ENCODE measurements at regions not wholly inside any gene's neighbourhood (a gene's known extent, or its start where the extent isn't known, plus 50 kb on each side); places are given as distances from the start of the nearest gene placed in this dataset.
A peak's percentile ranks its signal among the peaks of the same experiment; 100 is the strongest.

- no peak for DNase-seq (ENCODE audit: low spot score)
These were observed 539.5 kb downstream of the TBC1D22A start for GRCh38 chr22:47301820-47302475.

GRCh38 chr22:47300698-47301405 lies 538.4 kb downstream of the TBC1D22A start:
- H3K4ac ChIP-seq (ENCODE audit: low read length): no peak overlapping the region
- H2AFZ ChIP-seq (ENCODE audit: low read length): no peak overlapping the region
- no CpG with 5 or more reads among the region's 11 CpGs for WGBS, 2 donors (ENCODE audit: extremely low coverage in 2 of 2, insufficient read length in 2 of 2, insufficient replicate concordance in 1 of 2)
- H3K4me1 ChIP-seq (ENCODE audit: control insufficient read depth in 2 of 2, insufficient read depth in 1 of 2, low read depth in 1 of 2, low read length in 2 of 2): no peaks in the 10 kb centered on the region
- H3K4me2 ChIP-seq (ENCODE audit: insufficient read depth, low read length, poor library complexity, severe bottlenecking): no peak overlapping the region
- no peak overlapping the region for H3K23ac ChIP-seq (ENCODE audit: low read depth, low read length, poor library complexity)
- no peak overlapping the region for H3K14ac ChIP-seq (ENCODE audit: low read length)
- H3K27ac ChIP-seq (replicated peaks; ENCODE audit: low read length): no peak overlapping the region
- no peak overlapping the region for H2BK15ac ChIP-seq (ENCODE audit: low read length)
- no peak overlapping the region for H2BK120ac ChIP-seq (ENCODE audit: low read depth, low read length)
- no peak overlapping the region for H2BK12ac ChIP-seq (ENCODE audit: low read length)
- no peak overlapping the region for H3K9ac ChIP-seq (ENCODE audit: low read depth, low read length, poor library complexity)
- peaks cover 0 to 5% (median 0%) of the 10 kb centered on the region in 3 experiments for H3K27me3 ChIP-seq (ENCODE audit: control insufficient read depth in 3 of 3, insufficient read depth in 3 of 3, low read depth in 1 of 3, low read length in 3 of 3)
- H3K79me1 ChIP-seq (ENCODE audit: low read depth, low read length): peaks cover 2% of the 10 kb centered on the region
- no peak overlapping the region for H2AK5ac ChIP-seq (ENCODE audit: low read depth, low read length)
- peaks cover 0 to 64% of the 10 kb centered on the region in 2 donors for H3K9me3 ChIP-seq (replicated peaks in 1 of 2; ENCODE audit: control insufficient read depth in 2 of 2, insufficient read depth in 1 of 2, low read depth in 1 of 2, low read length in 2 of 2)
- DNase-seq (ENCODE audit: low spot score): no peak
- no peak overlapping the region for H2BK5ac ChIP-seq (ENCODE audit: low read length)
- peak overlapping the region in 1 of 2 donors; percentile 14 for H3K4me3 ChIP-seq (ENCODE audit: low read length in 2 of 2)
- H4K8ac ChIP-seq (ENCODE audit: low read depth, low read length): no peak overlapping the region
- H3K18ac ChIP-seq (ENCODE audit: low read length): no peak overlapping the region
- no peak overlapping the region for H4K91ac ChIP-seq (ENCODE audit: low read depth, low read length, poor library complexity)
- no peaks in the 10 kb centered on the region for H3K36me3 ChIP-seq (replicated peaks in 1 of 2; ENCODE audit: control insufficient read depth in 2 of 2, insufficient read depth in 2 of 2, low read length in 2 of 2)

More at GRCh38 chr22:47301820-47302475, 539.5 kb downstream of the TBC1D22A start:
- WGBS, 2 donors (ENCODE audit: extremely low coverage in 2 of 2, insufficient read length in 2 of 2, insufficient replicate concordance in 1 of 2): no CpG with 5 or more reads among the region's 13 CpGs
- Histone ChIP-seq H3K23ac (ENCODE audit: low read depth, low read length, poor library complexity) (no peak overlapping the region), H3K36me3 (replicated peaks in 1 of 2; ENCODE audit: control insufficient read depth in 2 of 2, insufficient read depth in 2 of 2, low read length in 2 of 2) (no peaks in the 10 kb centered on the region), H2AFZ (ENCODE audit: low read length) (no peak overlapping the region), H3K4me3 (ENCODE audit: low read length in 2 of 2) (peak overlapping the region in 1 of 2 donors; percentile 54), H3K9me3 (replicated peaks in 1 of 2; ENCODE audit: control insufficient read depth in 2 of 2, insufficient read depth in 1 of 2, low read depth in 1 of 2, low read length in 2 of 2) (peaks cover 0 to 63% of the 10 kb centered on the region in 2 donors), H4K91ac (ENCODE audit: low read depth, low read length, poor library complexity) (no peak overlapping the region), H3K27me3 (ENCODE audit: control insufficient read depth in 3 of 3, insufficient read depth in 3 of 3, low read depth in 1 of 3, low read length in 3 of 3) (no peaks in the 10 kb centered on the region), H2AK5ac (ENCODE audit: low read depth, low read length) (no peak overlapping the region), H2BK15ac (ENCODE audit: low read length) (no peak overlapping the region), H3K18ac (ENCODE audit: low read length) (no peak overlapping the region), H4K8ac (ENCODE audit: low read depth, low read length) (no peak overlapping the region), H2BK5ac (ENCODE audit: low read length) (no peak overlapping the region), H3K14ac (ENCODE audit: low read length) (no peak overlapping the region), H2BK12ac (ENCODE audit: low read length) (no peak overlapping the region), H2BK120ac (ENCODE audit: low read depth, low read length) (no peak overlapping the region), H3K4ac (ENCODE audit: low read length) (no peak overlapping the region), H3K27ac (replicated peaks; ENCODE audit: low read length) (no peak overlapping the region), H3K9ac (ENCODE audit: low read depth, low read length, poor library complexity) (no peak overlapping the region), H3K4me1 (ENCODE audit: control insufficient read depth in 2 of 2, insufficient read depth in 1 of 2, low read depth in 1 of 2, low read length in 2 of 2) (no peaks in the 10 kb centered on the region), H3K4me2 (ENCODE audit: insufficient read depth, low read length, poor library complexity, severe bottlenecking) (no peak overlapping the region), H3K79me1 (ENCODE audit: low read depth, low read length) (peaks cover 2% of the 10 kb centered on the region)

GRCh38 chr22:47299863-47300697 lies 537.6 kb downstream of the TBC1D22A start:
- no CpG with 5 or more reads among the region's 21 CpGs for WGBS, 2 donors (ENCODE audit: extremely low coverage in 2 of 2, insufficient read length in 2 of 2, insufficient replicate concordance in 1 of 2)
- Histone ChIP-seq H3K14ac (ENCODE audit: low read length) (no peak overlapping the region), H2BK15ac (ENCODE audit: low read length) (no peak overlapping the region), H3K4me1 (ENCODE audit: control insufficient read depth in 2 of 2, insufficient read depth in 1 of 2, low read depth in 1 of 2, low read length in 2 of 2) (no peaks in the 10 kb centered on the region), H3K79me1 (ENCODE audit: low read depth, low read length) (peaks cover 2% of the 10 kb centered on the region), H2BK120ac (ENCODE audit: low read depth, low read length) (no peak overlapping the region), H3K4me2 (ENCODE audit: insufficient read depth, low read length, poor library complexity, severe bottlenecking) (no peak overlapping the region), H2AFZ (ENCODE audit: low read length) (no peak overlapping the region), H4K91ac (ENCODE audit: low read depth, low read length, poor library complexity) (no peak overlapping the region), H4K8ac (ENCODE audit: low read depth, low read length) (no peak overlapping the region), H3K23ac (ENCODE audit: low read depth, low read length, poor library complexity) (no peak overlapping the region), H2BK12ac (ENCODE audit: low read length) (no peak overlapping the region), H3K18ac (ENCODE audit: low read length) (no peak overlapping the region), H3K4ac (ENCODE audit: low read length) (no peak overlapping the region), H3K4me3 (ENCODE audit: low read length in 2 of 2) (peak overlapping the region in 1 of 2 donors; percentile 14), H3K9ac (ENCODE audit: low read depth, low read length, poor library complexity) (no peak overlapping the region), H3K27ac (replicated peaks; ENCODE audit: low read length) (no peak overlapping the region), H3K27me3 (ENCODE audit: control insufficient read depth in 3 of 3, insufficient read depth in 3 of 3, low read depth in 1 of 3, low read length in 3 of 3) (peaks cover 0 to 10% (median 0%) of the 10 kb centered on the region in 3 experiments), H3K9me3 (replicated peaks in 1 of 2; ENCODE audit: control insufficient read depth in 2 of 2, insufficient read depth in 1 of 2, low read depth in 1 of 2, low read length in 2 of 2) (peaks cover 0 to 69% of the 10 kb centered on the region in 2 donors), H2AK5ac (ENCODE audit: low read depth, low read length) (no peak overlapping the region), H3K36me3 (replicated peaks in 1 of 2; ENCODE audit: control insufficient read depth in 2 of 2, insufficient read depth in 2 of 2, low read length in 2 of 2) (no peaks in the 10 kb centered on the region), H2BK5ac (ENCODE audit: low read length) (no peak overlapping the region)
- DNase-seq (ENCODE audit: low spot score): no peak
